GM21381 (cell line): ENCODE measurements at regions not wholly inside any gene's neighbourhood (a gene's known extent, or its start where the extent isn't known, plus 50 kb on each side); places are given as distances from the start of the nearest gene placed in this dataset.
"Not testable (repeated sequence)": the region's sequence is repeated elsewhere in the genome, so short reads cannot be mapped to it uniquely, and the experiment has no call there.

Source experiments
- ATAC-seq: cut with Tn5 transposase; IDR thresholded peaks from one replicate; pipeline ENCODE4 v1.9.1; 2021; ENCODE audit warnings: mild to moderate bottlenecking, moderate library complexity; ENCODE audit not compliant: unreplicated experiment

GRCh38 chr16:63129411-63130125 is 1093.3 kb upstream of the CDH8 start:
- no peak for ATAC-seq

GRCh38 chr16:63119905-63120304 is 1083.7 kb upstream of the CDH8 start:
- not testable (repeated sequence) for ATAC-seq

- ATAC-seq = no peak
Measured at GRCh38 chr16:63100082-63100481, 1063.8 kb upstream of the CDH8 start.

- no peak for ATAC-seq
Measured at GRCh38 chr16:63096857-63097256, 1060.6 kb upstream of the CDH8 start.

GRCh38 chr16:63092736-63093135 is 1056.5 kb upstream of the CDH8 start:
- ATAC-seq = no peak

GRCh38 chr16:63082101-63082500 is 1045.9 kb upstream of the CDH8 start:
- ATAC-seq = no peak

- no peak for ATAC-seq
Measured at GRCh38 chr16:63080746-63081145, 1044.5 kb upstream of the CDH8 start.

- ATAC-seq = no peak
Measured at GRCh38 chr16:63069047-63069446, 1032.8 kb upstream of the CDH8 start.

- ATAC-seq = no peak
Measured at GRCh38 chr16:63067141-63067540, 1030.9 kb upstream of the CDH8 start.

- no peak for ATAC-seq
Measured at GRCh38 chr16:63066552-63066951, 1030.3 kb upstream of the CDH8 start.

GRCh38 chr16:63061319-63061718 is 1025.1 kb upstream of the CDH8 start:
- ATAC-seq = no peak

- ATAC-seq = no peak
Measured at GRCh38 chr16:63059676-63060075, 1023.4 kb upstream of the CDH8 start.

GRCh38 chr16:63057341-63057740 is 1021.1 kb upstream of the CDH8 start:
- no peak for ATAC-seq

- ATAC-seq = no peak
Measured at GRCh38 chr16:63050391-63050790, 1014.2 kb upstream of the CDH8 start.

GRCh38 chr16:63038397-63039106 is 1002.3 kb upstream of the CDH8 start:
- no peak for ATAC-seq

GRCh38 chr16:63037761-63038396 is 1001.6 kb upstream of the CDH8 start:
- no peak for ATAC-seq

GRCh38 chr16:63018581-63019223 is 982.5 kb upstream of the CDH8 start:
- ATAC-seq = no peak

- no peak for ATAC-seq
Measured at GRCh38 chr16:63008688-63009087, 972.5 kb upstream of the CDH8 start.

- ATAC-seq = no peak
Measured at GRCh38 chr16:63005356-63005755, 969.1 kb upstream of the CDH8 start.

- ATAC-seq = no peak
Measured at GRCh38 chr16:62989480-62989879, 953.2 kb upstream of the CDH8 start.

GRCh38 chr16:62985722-62986121 is 949.5 kb upstream of the CDH8 start:
- ATAC-seq = no peak

GRCh38 chr16:62978451-62978850 is 942.2 kb upstream of the CDH8 start:
- ATAC-seq = no peak
